Uterus (tissue), 2 donors: ENCODE measurements at regions not wholly inside any gene's neighbourhood (a gene's known extent, or its start where the extent isn't known, plus 50 kb on each side); places are given as distances from the start of the nearest gene placed in this dataset.

Experiments used
- CTCF ChIP-seq, 4 experiments: fragments of 200-600 bp in 2 of 4; fragments of 450-650 bp in 2 of 4; sonication (generic) in 2 of 4; IDR thresholded peaks; one replicate each; pipeline ENCODE4 v1.5.1; 2016 to 2019; ENCODE audit warnings: antibody characterized with exemption in 4 of 4, mild to moderate bottlenecking in 2 of 4, moderate library complexity in 1 of 4
- POLR2A ChIP-seq, 2 donors: fragments of 450-650 bp; IDR thresholded peaks; one replicate each; pipeline ENCODE4 v1.6.1; 2016; ENCODE audit warnings: antibody characterized with exemption in 2 of 2, mild to moderate bottlenecking in 1 of 2, moderate library complexity in 1 of 2

DNA sequence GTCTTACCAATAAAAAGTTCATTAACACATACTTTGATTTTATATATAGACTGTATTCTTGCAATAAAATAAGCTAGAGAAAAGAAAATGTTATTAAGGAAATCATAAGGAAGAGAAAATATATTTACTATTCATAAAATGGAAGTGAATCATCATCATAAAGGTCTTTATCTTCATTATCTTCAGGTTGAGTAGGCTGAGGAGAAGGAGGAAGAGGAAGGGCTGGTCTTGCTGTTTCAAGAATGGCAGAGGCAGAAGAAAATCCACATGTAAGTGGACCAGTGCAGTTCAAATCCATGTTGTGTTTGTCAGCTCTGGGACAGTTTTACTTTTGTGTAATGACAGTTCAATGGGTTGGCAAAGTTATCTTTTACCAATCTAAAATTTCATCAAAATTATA is 609.1 kb upstream of the ANKRD30A start:
- TF ChIP-seq CTCF (IDR thresholded peaks at IDR 0.05), result no peak
- no peak for TF ChIP-seq POLR2A (IDR thresholded peaks at IDR 0.05)
